ENCODE measurements at regions not wholly inside any gene's neighbourhood (a gene's known extent, or its start where the extent isn't known, plus 50 kb on each side); places are given as distances from the start of the nearest gene placed in this dataset.

GRCh38 chr2:22887426-22887825 lies 497.6 kb upstream of the KLHL29 start:
- no peak for DNase-seq

GRCh38 chr2:22887845-22888244 lies 497.1 kb upstream of the KLHL29 start:
- no peak for DNase-seq

- no peak for DNase-seq
These were observed 494.8 kb upstream of the KLHL29 start for GRCh38 chr2:22890132-22890531.

DNA sequence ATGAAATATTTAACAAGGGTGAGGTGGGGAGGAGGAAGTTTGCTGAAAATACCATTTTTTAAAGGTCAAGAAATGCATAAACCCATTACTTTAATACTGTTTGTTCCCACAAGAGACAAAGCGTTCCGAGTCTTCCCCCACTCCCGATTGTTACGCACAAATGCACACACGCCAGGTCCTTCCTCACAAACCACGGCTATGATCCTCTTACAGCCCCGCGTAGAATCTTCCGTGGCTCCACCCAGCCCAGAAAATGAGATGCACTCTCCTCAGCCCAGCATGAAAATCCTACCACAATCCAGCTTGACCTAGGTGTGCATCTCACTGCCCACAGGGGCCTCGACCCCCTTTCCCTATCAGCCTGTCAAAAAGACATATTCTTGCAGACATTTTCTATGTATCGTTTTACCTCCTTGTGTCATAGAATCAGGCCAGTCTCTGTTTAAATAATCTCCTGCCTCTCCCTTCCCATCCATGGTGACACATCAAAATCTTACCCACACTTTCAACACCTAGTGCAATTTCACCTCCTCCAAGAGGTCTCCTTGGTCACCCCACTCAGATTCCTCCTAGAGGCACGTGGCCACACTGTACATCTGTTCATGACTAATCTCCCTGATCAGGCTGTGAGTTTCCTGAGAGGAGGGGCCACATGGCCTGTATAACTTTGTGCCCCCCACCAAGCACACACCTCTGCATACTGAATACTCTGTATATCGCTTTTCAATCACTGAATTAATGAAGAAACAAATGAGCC lies 491.0 kb upstream of the KLHL29 start:
- no peak for DNase-seq

- no peak for DNase-seq
These were observed 490.2 kb upstream of the KLHL29 start for GRCh38 chr2:22894761-22895160.

DNA sequence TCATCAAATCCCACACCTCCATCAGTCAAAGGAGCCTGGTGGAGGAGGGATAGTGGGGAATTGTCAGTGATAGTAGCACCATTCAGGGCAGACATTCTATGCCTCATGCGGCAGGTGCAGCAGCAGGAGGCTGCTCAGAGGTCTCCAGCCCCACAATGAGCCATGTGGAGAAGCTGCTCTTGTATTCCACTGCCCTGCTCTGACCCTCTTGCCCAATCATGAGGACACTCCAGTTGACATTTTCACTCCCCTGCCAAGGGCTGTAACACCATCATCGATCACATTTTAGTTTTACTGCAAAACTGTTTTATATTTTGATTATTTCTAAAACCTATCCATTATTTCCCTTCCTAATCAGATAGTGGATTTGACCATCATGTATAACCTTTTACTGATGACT lies 487.6 kb upstream of the KLHL29 start:
- DNase-seq, result no peak

DNA sequence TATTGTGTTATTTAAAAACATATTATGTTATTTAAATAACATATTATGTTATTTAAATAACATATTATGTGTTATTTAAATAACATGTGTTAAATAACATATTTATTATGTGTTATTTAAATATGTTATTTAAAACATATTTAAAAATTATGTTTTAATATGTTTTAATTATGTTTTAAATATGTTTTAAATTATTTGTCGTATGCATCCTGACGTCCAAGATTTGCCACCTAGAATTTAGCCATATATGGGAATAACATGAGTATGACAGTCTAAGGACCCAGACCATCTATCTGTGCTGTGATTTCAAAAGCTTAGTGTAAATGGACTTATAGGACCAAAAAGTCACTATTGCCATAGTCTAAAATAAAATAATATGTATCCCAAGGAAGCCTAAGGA lies 484.3 kb upstream of the KLHL29 start:
- no peak for DNase-seq

- no peak for DNase-seq
These were observed 483.4 kb upstream of the KLHL29 start for GRCh38 chr2:22901471-22902179.

DNA sequence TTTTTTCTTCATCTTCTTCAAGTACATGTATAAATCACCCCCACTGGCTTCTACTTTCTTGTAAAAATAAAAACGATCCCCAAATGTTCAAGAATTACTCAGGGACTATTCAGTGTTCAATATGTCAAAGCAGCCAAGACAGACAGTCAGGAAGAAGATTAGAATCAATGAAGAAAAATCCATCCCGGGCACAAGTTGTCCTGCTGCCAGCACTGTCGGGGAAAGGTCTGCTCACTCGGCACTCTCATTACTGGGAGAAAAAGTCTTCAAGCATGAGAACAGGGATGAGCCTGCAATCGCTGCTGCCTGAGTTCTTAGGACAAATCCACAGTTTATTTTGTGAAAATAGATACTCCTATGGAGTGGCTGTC lies 482.8 kb upstream of the KLHL29 start:
- no peak for DNase-seq

- no peak for DNase-seq
These were observed 482.3 kb upstream of the KLHL29 start for GRCh38 chr2:22902662-22903165.

DNA sequence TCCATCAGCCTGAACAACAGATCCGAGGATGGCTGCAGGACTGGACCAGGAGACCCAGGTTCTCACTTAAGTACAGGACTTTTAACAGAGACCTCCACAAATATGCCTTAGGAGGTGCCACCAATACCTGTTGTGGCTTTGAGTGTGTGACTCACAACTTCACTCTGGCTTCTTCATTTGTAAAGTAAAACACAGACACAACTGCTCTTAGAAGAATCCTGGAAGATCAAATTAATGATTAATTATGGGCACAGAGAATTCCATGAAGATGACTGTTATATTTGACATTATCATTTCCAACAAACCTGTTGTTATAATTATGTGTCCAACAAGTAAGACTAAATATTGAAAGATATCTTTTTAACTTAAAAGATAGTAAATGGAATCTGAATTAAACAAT lies 481.4 kb upstream of the KLHL29 start:
- DNase-seq, result no peak

DNA sequence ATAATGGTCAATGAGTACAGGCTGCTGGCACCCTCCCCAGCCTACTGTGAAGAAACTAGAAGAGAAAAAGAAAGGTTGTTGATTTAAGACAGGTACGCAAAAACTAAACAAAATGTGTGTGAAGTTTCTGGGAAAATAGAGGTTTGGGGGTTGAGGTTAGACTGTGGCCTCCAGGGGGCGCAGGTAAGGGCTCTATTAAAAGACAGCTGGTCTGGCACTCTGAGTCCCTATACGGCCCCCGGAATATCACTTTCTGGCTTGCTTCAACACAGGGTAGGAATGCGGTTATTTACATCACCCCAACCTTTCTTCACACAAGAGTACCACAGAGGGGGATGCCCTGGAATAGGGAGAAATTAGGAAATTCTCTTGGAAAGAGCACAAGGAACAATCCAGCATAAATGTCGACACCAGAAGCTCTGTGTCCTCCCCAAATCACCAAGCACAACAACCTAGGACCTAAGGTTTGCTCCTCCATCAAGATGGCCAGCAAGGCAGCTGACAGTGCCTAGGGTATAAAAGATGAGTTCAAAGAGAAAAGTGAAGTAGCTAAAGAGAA lies 480.8 kb upstream of the KLHL29 start:
- peak in 1 of 2 donors; percentile 38 for DNase-seq

- DNase-seq, result no peak
These were observed 477.6 kb upstream of the KLHL29 start for GRCh38 chr2:22907330-22907729.

GRCh38 chr2:22912398-22912797 lies 472.6 kb upstream of the KLHL29 start:
- no peak for DNase-seq

- no peak for DNase-seq
These were observed 455.0 kb upstream of the KLHL29 start for GRCh38 chr2:22929998-22930397.

- no peak for DNase-seq
These were observed 454.2 kb upstream of the KLHL29 start for GRCh38 chr2:22930781-22931180.

DNA sequence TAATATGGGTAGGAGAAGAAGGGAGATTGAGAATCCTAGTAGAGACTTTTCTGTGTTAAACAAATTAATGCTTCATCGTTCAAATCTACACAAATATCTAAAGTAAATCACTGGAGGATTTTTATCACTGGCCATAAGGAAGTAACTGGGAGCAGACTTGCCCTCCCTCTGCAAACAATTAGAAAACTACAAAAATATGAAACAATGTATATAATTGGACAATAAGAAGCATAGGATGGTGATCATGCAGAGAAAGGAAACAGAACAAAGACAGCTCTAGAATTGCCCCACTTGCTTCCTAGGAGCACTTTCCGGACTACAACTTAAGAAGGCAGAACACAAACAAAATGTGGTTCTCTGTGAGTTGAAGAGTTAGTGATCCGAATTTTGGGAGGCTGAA lies 452.7 kb upstream of the KLHL29 start:
- DNase-seq, result no peak

GRCh38 chr2:22934747-22935146 lies 450.2 kb upstream of the KLHL29 start:
- no peak for DNase-seq

- no peak for DNase-seq
These were observed 442.5 kb upstream of the KLHL29 start for GRCh38 chr2:22942441-22942840.

GRCh38 chr2:22944143-22944542 lies 440.8 kb upstream of the KLHL29 start:
- no peak for DNase-seq

DNA sequence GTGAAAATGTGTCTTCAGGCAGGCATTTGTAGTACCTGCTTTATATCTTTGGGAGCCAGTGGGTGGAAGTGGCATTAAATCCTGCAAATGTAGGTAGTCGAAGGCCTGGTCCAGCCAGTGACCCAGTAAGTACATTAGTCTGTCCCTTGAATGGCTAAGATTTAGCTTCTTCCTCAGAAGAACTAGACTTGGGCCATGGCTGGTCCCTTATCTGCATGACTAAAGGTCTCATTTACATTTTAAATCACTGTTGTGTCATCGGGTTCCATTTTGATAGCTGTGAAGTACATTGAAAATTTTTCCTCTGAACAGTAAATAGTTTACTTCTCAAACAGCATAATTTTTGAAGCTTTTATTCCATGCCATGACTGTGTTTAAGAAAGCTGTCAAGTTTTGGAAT lies 438.4 kb upstream of the KLHL29 start:
- DNase-seq, result no peak

DNA sequence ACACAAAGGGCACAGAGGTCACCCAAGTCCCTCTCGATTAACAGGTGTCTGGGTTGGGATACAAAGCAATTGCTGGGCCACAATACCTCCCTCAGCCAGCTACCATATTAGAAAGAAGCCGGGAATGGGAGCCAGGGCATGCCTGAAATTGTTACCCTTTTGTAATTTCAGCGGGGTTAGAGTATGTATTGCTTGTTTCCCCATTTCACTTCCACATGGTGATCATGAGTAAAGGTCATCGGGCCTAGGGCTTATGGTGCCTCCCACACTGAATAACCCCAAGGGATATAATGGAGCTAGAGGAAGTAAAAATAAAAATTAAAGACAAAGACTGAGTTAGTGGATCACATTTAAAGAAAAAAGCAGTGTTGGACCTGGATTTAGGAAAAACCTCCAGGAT lies 437.2 kb upstream of the KLHL29 start:
- no peak for DNase-seq

GRCh38 chr2:22950431-22950830 lies 434.5 kb upstream of the KLHL29 start:
- DNase-seq, result no peak

DNA sequence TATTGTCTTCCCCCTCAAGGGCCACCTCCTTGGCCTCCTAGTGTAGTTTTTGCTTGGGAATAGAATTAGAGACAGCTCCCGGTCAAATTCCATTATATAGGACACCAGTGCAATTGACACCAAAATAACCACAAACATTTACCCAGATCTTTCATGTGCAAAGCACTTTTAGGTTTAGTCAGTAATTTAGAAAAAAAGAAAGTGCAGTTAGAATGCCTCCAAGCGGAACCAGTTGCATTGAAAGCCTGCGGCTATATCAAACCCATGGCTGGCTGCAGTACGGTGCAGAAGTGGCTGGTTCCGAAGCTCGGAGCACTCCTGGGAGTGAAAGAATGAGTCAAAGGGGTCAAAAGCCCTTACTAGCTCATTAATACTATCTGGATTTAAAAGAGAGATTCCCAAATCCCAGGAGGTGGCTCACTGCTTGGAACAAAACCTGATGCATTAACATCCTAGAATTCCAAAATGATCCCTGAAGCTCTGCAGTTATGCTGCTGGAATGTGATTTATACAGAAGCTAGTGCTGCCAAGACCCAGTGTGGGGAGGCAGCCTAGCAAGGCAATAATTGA lies 432.2 kb upstream of the KLHL29 start:
- DNase-seq, result no peak

Measured in stimulated activated CD4-positive, alpha-beta T cell treated with anti-CD3 and anti-CD28 coated beads, Interleukin-2, amount 100 ng/mL, for 24 hours (primary cell).